ENCODE measurements at regions not wholly inside any gene's neighbourhood (a gene's known extent, or its start where the extent isn't known, plus 50 kb on each side); places are given as distances from the start of the nearest gene placed in this dataset.

DNA sequence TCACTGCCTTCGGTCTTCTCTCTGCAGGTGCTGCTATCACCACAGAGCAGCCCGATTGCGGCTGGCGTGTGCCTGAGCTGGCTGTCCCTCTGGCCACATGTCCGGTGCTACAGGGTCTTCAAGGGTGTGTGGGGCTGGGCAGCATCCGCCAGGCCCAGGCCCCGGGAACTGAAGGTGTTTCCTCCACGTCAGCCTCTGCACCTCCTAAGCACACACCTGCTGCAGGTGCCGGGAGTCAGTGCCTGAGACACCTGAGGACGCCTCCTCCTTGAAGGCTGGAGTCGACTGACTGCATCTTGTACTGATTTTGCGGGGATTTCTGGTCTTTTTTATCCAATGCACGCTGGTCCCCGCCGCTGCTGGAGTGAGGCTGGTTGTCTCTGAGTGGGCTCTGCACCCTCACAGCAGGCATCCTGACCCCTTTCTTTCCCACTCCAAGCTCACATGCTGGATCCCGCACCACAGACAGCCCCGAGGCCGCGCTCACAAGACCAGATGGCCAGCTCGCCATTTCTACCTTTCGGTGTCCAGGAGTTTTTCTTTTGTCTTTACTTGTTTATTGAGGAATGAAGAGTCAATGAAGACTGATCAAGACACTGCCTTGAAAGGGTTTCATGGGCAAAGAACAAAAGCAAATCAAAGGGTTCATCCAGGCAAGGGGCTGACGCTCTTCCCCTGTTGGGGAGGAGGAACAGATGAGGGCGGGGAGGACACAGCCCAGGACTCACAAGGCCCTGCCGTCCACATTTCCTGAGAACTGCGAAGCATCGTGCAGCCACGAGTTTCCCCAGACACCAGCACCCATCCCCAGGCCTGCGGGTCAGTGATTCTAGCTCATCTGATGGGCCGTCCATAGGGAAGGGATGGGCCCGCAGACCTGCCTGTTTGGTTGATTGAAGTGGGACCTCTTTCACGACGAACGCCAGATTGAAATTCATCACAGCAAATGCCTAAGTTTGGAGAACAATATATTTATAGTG is 203.8 kb upstream of the SOX1 start:
- DNase-seq, result no peak

DNA sequence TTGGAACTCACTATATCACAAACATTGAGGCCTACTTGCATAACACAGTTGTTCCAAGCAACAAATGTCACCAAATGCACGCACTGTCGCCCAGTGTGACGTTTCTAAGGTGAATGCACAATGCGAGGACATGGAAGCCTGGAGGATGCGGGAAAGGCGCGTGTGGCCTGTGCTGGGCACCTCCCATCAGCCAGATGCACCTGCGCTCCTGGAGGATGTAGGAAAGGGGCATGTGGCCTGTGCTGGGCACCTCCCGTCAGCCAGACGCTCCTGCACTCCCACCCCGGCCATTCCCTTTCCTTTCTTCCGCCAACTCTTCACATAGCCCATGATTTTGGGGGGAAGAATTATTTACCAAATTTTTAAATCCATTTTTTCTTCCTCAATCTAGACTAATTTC is 202.4 kb upstream of the SOX1 start:
- no peak for DNase-seq

DNA sequence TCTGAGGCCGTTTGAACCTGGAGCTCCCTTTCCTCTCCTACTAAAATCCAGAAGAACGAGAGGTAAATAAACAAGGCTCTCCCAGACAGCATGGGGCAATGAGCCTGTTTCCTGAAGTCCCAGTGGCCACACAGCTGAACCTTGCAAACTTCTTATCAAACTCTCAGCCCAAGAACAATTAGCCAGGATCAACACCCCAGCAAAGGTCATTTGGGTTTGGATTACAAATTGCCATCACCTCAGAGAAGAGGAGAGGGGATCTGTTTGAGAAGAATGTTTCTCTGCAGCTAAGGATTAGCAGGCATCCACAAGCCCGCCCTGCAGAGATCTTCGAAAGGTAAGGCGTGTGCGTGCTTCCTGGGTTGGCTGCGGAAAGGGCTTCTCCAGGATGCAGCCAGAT is 201.9 kb upstream of the SOX1 start:
- DNase-seq, result no peak

DNA sequence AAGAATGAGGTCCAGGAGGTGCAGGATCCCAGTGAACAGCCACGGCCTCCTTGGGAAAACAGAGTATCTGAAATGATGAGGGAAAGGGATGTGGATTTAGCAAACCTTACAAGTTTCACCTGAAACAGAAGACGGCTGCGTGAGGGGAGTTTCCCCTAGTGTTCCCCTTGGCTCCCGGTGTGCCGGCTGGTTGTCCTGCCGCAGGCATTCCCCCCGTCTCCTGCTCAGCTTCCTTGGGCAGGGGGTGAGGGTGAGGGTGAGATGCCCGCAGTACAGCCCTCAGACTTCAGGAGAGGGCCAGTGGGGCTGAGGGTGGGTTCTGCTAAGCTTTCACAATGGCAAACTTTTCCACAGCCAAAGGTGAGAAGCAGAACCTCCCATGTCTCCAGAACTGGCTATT is 201.1 kb upstream of the SOX1 start:
- DNase-seq, result no peak

DNA sequence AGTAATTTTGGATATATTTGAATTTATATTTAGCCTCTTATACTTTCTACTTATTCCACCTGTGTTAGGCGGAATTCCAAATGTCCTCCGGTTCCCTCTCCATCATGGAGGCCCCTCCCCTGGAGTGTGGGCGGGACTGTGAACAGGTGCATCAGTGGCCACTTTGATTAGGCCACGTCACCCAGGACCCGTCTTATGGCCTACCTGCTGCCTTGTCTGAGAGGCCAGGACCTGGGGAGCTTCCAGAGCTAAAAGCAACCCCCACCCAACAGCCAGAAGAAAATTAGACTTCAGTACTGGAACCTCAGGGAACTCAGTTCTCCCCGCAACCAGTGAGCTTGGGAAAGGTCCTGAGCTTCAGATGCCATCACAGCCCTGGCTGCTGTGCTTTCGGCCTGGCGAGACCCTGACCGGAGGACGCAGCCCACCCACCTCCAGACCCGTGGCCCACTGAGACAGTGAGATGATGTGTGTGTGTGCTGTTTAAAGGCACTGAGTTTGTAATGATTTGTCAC is 200.2 kb upstream of the SOX1 start:
- DNase-seq, result no peak

DNA sequence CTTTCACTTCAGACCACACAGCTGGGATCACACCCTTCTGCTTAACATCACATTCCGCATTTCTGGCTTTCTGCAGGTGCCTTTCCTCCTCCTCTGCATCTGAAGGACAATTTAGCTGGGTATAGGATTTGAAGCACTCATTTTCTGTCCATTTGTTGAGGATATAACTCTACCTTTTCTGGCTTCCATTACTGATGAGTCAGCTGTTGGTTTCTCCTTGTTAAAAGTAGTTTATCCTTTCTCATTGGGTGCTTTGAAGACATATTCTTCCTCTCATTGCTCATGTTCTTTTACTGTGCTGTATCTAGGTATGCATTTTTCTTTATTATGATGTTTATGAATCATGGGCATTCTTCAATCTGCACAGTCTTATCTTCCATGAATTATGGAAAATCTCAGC is 199.3 kb upstream of the SOX1 start:
- DNase-seq, result no peak

DNA sequence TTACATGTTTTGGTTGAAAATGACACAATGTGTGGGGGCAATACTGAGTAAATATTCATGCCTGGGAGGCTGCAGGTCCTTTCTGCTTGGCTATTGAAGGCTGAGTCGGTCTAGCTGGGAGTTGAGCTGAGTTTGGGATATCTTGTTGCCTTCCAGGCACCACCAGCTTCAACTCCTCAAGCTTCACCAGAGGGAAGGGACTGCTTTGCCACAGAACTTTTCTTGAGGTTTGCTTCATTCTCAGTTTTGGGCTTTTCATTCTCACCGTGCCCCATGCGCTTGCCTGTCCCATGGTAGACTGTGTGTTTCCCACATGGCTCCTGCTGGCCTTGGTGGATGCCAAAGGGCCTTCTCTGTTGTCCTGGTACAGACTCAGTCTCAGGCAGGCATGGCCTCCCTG is 198.2 kb upstream of the SOX1 start:
- DNase-seq, result no peak

DNA sequence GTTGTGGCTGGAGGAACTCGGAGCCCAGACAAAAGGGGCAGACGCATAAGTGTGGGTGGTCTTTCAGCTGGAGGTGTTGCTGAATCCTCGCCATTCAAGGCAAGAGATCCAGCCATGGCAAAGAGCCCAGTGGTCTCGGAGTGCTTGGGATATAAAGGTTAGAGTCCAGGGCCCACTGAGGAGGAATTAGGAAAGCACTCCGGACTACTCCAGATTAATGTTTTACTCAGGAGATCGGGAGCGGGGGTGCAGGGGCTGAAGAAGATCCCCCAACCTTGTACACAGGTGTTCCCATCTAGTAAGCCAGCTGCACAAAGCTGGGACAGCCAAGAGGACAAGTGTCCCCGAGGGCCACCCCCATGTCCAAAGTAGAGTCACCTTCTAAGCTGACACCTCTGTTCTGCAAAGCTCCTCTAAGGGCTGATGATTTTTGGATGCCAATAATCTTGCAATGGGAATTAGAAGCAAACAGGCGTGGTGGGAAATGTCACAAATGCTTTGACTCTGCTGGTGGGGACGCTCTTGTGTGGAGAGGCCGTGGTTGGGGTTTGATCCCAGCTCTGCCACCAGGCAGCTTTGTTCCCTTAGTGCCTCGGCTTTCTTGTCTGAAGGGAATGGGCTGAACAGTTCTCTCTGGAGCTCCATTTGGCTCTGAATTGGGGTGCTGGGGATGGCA is 194.3 kb upstream of the SOX1 start:
- no peak for DNase-seq

DNA sequence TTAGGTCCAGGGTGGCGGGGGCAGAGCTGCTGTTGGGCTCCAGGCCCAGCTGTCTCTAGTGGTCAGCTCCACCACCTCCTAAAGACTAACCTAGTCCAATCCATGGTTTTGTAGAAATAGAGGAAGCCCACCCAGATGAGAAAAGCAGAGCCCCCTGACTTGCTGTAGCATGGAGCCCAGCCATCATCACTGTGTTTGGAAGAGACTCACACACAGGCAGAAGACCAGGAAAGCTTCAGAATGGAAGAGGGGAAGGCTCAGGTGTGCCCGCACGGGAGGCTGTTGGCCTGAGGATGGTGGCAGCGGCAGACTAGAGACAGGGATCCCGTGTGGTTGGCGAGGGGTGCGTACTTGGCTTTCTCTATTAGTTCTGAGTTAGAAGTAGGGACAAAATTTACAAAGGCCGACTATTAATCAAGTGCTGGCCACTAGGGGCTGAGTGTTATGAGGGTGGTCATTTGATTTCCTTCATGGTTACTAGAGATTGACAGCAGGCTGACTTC is 193.2 kb upstream of the SOX1 start:
- no peak for DNase-seq

DNA sequence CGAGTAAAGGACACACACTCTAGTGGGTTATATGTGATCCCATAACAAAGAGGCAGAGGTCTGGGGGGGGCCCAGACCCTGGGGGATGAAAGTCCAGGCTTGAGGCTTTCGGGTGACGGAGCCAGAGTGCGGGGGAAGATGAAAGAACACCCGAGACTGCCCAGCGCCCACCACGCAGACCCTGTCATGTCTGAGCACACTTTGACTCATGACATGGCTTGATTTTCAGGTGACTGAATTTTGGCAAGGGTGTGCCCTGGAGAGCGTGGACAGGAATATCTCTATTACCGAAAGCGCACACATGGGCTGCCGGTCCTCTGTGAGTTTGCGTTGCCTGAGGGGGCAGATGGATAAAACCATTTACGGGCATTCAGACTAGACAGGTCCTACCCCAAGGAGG is 192.0 kb upstream of the SOX1 start:
- DNase-seq, result no peak

DNA sequence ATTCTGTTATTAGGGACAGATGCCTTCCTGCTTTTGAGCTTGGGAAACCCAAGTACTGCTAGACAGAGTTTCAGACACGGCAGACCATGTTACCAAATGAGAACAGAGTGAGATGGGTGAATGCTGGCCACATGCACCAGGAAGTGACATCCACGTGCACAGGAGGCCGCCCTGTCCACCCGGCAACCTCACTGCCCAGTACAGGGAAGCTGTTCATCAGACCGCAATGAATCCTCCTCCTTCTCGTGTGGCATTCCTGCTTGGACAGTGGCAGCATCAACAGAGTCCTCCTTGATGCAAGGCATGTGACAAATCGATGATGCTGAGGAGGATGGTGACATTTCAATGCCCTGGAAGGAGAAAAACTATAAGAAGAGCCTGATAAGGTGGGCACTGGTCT is 191.0 kb upstream of the SOX1 start:
- DNase-seq, result no peak

DNA sequence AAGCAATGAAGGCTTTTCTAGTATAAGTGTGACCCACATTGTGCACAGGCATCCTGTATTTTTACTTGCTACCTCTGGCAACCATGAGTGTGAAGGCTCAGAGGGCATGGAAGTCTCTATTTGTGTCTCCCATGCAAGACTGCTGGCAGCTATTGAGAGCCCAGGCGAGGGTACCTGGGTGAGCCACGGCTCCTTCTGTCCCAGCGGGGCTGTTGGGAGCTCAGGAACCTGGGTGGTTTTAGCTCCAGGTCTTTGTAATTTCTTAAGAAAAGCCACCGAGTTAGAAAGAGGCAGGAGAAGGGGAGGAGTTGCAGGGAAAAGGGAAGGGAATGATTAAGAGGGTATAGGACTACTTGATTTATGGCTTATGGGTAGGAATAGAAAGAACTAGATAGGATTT is 190.4 kb upstream of the SOX1 start:
- DNase-seq, result no peak

DNA sequence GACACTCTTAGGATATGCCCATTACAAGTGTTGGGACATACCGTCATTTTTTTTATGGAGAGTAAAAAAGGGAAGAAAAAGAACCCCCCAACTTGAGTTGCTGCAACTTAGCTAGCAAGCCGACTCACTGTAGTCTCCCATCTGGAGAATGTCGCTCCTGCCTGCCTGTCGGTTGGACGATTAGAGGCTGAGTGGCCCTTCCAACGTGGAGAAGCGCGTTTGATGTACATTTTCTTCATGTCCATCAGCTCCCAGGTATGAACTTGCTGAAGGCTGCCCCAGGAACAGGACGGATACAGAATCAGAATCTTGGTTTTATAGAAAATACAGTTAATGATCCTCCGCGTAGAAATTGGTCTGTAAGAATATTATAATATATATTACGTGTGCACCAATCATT is 189.0 kb upstream of the SOX1 start:
- no peak for DNase-seq

DNA sequence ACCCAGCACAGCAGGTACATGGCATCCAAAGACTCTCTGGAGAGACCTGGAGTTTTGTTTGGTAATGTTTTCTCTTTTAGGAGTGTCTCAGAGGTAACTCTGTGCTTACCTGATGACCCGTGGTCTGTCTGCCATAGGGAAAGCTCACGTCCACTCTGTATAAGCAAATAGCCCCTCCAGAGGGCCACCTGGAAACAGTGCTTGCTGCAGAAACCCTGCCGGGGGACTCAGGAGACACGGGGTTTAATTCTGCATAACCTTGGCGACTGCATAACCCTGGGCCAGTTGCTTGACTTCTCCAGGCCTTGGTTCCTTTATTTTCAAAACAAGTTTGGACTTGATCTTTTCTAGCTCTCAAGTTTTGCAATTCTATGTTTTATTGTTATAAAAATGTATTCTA is 187.2 kb upstream of the SOX1 start:
- no peak for DNase-seq

DNA sequence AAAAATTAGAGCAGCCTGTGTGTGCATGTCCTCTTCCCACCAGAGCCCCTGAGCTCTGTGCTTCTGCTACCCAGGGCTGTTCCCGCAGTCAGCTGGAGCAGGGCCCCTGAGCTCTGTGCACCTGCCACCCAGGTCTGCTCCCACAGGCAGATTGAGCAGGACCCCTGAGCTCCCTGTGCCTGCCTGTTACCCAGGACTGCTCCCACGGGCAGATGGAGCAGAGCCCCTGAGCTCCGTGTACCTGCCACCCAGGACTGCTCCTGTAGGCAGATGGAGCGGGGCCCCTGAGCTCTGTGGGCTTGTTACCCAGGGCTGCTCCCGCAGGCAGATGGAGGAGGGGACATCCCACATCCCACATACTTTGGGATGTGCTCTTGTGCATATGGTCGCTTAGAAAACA is 186.8 kb upstream of the SOX1 start:
- no peak for DNase-seq

DNA sequence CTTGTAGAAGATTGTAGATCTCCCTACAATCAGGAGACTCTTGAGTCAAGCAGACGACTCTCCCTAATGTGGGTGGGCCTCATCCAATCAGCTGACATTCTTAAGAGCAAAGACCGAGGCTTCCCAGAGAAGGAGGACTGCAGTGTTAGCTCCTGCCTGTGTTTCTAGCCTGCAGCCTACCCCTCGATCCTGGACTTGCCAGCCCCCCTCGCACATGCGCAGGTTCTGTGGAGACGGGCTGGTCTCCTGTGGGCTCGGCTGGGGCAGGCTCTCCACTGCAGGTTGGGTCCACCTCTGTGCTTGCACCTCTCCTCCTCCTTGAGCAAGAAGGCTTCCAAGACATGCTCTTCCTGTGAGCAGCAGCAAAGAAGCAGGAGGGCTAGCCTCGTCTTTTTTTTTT is 185.2 kb upstream of the SOX1 start:
- no peak for DNase-seq

DNA sequence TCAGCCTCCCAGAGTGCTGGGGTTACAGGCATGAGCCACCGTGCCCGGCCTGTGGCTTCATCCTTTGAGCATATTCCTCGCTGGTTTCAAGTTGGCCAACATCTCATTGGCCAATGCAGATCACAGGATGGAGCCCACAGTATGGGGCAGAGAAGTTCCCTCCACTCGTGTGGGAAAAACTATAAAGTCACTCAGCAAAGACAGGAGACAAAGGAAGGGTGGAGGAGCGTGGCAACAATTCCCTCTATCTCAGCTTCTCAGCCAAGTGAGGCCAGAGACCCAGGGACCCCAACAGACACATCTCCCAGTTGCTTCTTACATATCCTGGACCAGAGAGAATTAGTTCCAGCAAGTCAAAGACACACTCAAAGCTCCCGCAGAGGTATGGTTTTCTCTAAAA is 184.6 kb upstream of the SOX1 start:
- no peak for DNase-seq

DNA sequence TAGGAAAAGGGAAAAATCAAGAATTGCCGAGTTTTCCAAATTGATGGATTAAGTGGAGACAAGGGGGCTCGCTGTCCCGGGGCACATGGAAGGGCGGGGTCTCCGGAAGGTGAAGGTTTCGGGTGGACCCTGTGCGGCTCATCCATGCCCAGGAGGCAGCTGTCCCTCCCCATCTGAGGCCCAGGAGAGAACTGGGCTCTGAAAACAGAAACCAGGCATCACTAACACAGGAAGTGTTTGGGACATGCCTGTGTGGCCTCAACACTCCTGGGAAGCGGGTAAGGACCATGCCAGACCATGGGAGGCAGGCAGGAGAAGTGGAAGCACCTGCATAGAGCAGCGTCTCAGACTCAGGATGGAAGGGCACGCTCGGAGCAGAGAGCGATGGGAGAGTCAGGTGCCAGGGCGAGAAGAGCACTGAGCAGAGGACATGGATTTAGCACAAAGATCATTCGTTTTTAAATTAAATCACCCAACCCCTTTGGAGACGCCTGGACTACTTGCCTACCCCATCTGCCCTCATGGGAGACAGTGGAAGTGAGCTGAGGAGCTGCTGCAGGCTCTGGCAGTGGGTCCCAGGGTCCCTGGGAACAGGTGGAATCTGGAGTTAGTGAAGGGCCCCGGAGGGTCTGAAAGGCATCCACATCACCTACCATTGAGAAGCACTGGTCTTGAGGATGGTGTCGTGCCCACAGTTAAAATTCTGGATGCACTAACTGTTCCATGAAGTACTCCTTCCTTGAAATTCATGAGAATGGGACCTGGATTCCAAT is 183.2 kb upstream of the SOX1 start:
- DNase-seq, result no peak

DNA sequence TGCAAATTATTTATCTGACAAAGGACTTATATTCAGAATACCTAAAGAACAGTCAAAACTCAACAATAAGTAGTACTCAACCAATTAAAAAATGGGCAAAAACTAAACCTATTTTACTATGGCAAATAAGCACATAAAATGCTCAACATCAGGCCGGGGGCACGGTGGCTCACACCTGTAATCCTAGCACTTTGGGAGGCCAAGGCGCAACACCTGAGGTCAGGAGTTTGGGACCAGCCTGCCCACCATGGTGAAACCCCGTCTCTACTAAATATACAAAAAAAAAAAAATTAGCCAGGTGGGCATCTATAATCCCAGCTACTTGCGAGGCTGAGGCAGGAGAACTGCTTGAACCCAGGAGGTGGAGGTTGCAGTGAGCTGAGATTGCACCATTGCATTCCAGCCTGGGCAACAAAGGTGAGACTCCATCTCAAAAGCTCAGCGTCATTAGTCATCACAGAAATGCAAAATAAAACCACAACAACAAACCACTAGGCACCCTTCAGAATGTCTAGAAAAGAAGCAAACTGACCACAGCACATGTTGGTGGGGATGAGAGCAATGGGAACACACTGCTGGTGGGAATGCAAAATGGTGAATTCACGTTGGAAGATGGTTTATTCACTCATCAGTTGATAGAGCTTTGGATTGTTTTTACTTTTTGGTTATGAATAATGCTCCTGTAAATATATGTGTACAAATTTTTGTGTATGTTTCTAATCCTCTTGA is 180.6 kb upstream of the SOX1 start:
- no peak for DNase-seq

DNA sequence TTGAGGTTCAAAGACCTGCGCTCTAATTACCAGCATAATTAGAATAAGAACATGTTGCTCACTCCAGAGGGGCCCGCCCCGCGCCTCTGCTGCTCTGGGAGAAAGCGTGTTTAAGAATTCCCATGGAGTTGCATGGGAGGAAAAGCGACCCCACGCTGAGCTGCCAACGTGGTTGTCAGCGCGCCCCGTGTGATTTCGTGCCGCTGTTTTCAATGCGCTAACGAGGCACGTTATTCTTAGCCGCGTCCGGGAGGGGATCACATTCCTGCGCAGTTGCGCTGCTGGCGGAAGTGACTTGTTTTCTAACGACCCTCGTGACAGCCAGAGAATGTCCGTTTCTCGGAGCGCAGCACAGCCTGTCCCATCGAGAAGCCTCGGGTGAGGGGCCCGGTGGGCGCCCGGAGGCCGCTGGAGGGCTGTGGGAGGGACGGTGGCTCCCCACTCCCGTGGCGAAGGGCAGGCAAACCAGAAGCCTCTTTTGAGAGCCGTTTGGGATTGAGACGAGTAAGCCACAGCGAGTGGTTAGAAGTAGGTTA is 173.8 kb upstream of the SOX1 start:
- peak; percentile 32 for DNase-seq

DNA sequence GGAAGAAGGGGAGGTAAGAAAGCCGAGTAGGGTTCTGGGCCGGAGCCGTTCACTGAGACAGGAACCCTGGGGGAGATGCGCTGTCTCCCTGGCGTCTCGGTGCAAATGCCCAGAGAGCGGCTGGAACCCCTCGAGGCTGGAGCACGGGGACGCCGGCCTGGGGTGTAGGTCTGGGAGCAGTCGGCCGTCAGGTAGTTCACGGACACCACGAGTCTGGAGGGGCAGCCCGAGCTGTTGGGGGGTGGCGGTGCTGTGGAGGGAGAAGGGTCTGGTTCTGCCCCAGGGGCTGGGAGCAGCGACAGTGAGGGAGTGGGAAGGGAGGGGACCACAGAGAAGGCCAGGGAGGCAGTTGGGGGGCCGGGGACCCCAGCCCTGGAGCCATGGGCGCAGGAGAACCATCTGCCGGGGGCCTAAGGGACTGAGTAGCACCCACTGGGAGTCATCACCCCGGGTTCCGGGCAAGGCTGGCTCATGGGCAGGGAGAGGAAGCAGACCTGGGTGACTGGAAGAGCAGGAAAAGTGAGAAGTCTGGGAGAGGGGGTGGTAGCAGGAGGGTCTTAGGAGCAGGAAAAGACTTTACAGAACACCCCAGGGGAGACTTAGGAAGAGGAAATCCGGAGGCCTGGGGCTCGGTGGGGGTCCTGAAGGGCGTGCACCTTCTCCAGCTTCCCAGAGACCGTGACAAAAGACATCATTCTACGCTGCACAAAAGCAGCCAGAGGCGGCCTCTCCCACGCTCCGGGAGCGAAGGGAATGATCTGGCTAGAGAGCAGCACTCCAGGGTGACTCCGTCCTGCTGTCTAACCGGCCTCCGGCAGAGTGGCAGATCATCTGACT is 173.1 kb upstream of the SOX1 start:
- DNase-seq, result no peak

Measured in DMS153 (cell line).